Omental fat pad (tissue), 3 donors: ENCODE measurements at regions not wholly inside any gene's neighbourhood (a gene's known extent, or its start where the extent isn't known, plus 50 kb on each side); places are given as distances from the start of the nearest gene placed in this dataset.
"Not testable (repeated sequence)": the region's sequence is repeated elsewhere in the genome, so short reads cannot be mapped to it uniquely, and the experiment has no call there.

Experiments used
- ATAC-seq: fragments of 150-250 bp; one replicate; pipeline ENCODE4 v1.9.1; 2016; ENCODE audit warnings: mild to moderate bottlenecking, moderate library complexity; ENCODE audit not compliant: low FRiP score
- DNase-seq: peaks from one replicate; pipeline ENCODE4 v3.0.0-alpha.2; 2019; ENCODE audit warnings: low spot score
- CTCF ChIP-seq, 3 donors: fragments of 450-650 bp; IDR thresholded peaks; one replicate each; pipeline ENCODE4 v1.5.1; 2016 to 2017; ENCODE audit warnings: antibody characterized with exemption in 3 of 3, mild to moderate bottlenecking in 3 of 3, moderate library complexity in 2 of 3

GRCh38 chr7:68969571-68969970, 628.7 kb upstream of the AUTS2 start:
- DNase-seq = no peak
- no peak for TF ChIP-seq CTCF (IDR thresholded peaks at IDR 0.05)
- peak; percentile 23 for ATAC-seq

- no peak for TF ChIP-seq CTCF (IDR thresholded peaks at IDR 0.05)
- no peak for ATAC-seq
- no peak for DNase-seq
Observed at GRCh38 chr7:68971634-68972340, 626.5 kb upstream of the AUTS2 start.

GRCh38 chr7:68977385-68978055, 620.8 kb upstream of the AUTS2 start:
- no peak for TF ChIP-seq CTCF (IDR thresholded peaks at IDR 0.05)
- DNase-seq = no peak
- peak; percentile 57 for ATAC-seq

GRCh38 chr7:68978710-68979109, 619.6 kb upstream of the AUTS2 start:
- TF ChIP-seq CTCF (IDR thresholded peaks at IDR 0.05) = no peak
- DNase-seq (no peak), ATAC-seq (no peak)

GRCh38 chr7:68980011-68980410, 618.3 kb upstream of the AUTS2 start:
- DNase-seq (no peak), ATAC-seq (peak; percentile 72)
- TF ChIP-seq CTCF (IDR thresholded peaks at IDR 0.05) = no peak

- not testable (repeated sequence) for DNase-seq
- peak; percentile 94 for ATAC-seq
Observed at GRCh38 chr7:68980432-68980831, 617.8 kb upstream of the AUTS2 start.

- DNase-seq (no peak), ATAC-seq (no peak)
- TF ChIP-seq CTCF (IDR thresholded peaks at IDR 0.05) = no peak
Observed at GRCh38 chr7:68984306-68984705, 614.0 kb upstream of the AUTS2 start.
